Lower lobe of right lung (tissue), 2 donors: ENCODE measurements at regions not wholly inside any gene's neighbourhood (a gene's known extent, or its start where the extent isn't known, plus 50 kb on each side); places are given as distances from the start of the nearest gene placed in this dataset.

Experiments used
- ATAC-seq, 2 donors: fragments of 200-7000 bp; cut with Tn5 transposase; one replicate each; pipeline ENCODE4 v1.9.1; 2020 to 2022; ENCODE audit warnings: mild to moderate bottlenecking in 2 of 2, moderate library complexity in 2 of 2
- DNase-seq: peaks from one replicate; pipeline ENCODE4 v3.0.0-alpha.2; 2020
- H3K27ac ChIP-seq: fragments of 200-600 bp; one replicate; pipeline ENCODE4 v1.8.0; 2022
- H3K27me3 ChIP-seq: fragments of 200-600 bp; one replicate; pipeline ENCODE4 v1.8.0; 2022; ENCODE audit warnings: low read depth
- H3K36me3 ChIP-seq: fragments of 200-600 bp; one replicate; pipeline ENCODE4 v1.8.0; 2022; ENCODE audit warnings: mild to moderate bottlenecking
- H3K4me1 ChIP-seq: fragments of 200-600 bp; one replicate; pipeline ENCODE4 v1.8.0; 2022
- H3K4me3 ChIP-seq: fragments of 200-600 bp; one replicate; pipeline ENCODE4 v1.8.0; 2022; ENCODE audit warnings: mild to moderate bottlenecking
- H3K9me3 ChIP-seq: fragments of 200-600 bp; one replicate; pipeline ENCODE4 v1.8.0; 2022
- CTCF ChIP-seq: fragments of 200-600 bp; IDR thresholded peaks from one replicate; pipeline ENCODE4 v1.8.0; 2022; ENCODE audit warnings: antibody characterized with exemption, mild to moderate bottlenecking
- intact Hi-C: fragments of 100-400 bp; cut with DNase I; formaldehyde crosslinking; loops from one replicate; pipeline ENCODE4 v1.11.0; 2022
- donor health status: DM: no; HTN: yes; CAD: no; lungs with severe emphysema.

GRCh38 chr6:156538875-156539660 lies 238.1 kb upstream of the ARID1B start:
- ATAC-seq, result no peak
- Histone ChIP-seq H3K27ac (no peak overlapping the region), H3K9me3 (no peaks in the 10 kb centered on the region), H3K27me3 (no peaks in the 10 kb centered on the region), H3K4me3 (no peak overlapping the region), H3K4me1 (no peaks in the 10 kb centered on the region), H3K36me3 (no peaks in the 10 kb centered on the region)
- intact Hi-C loops, result no loop called here
- no peak for TF ChIP-seq CTCF
- no peak for DNase-seq

- Histone ChIP-seq H3K27me3 (no peaks in the 10 kb centered on the region), H3K9me3 (no peaks in the 10 kb centered on the region), H3K27ac (no peak overlapping the region), H3K4me1 (no peaks in the 10 kb centered on the region), H3K36me3 (no peaks in the 10 kb centered on the region), H3K4me3 (no peak overlapping the region)
- DNase-seq (no peak), ATAC-seq (no peak)
- intact Hi-C loops, result no loop called here
- no peak for TF ChIP-seq CTCF
These were observed 242.6 kb upstream of the ARID1B start for GRCh38 chr6:156534594-156534993.

GRCh38 chr6:156533872-156534524 lies 243.2 kb upstream of the ARID1B start:
- Histone ChIP-seq H3K4me3 (no peak overlapping the region), H3K36me3 (no peaks in the 10 kb centered on the region), H3K9me3 (no peaks in the 10 kb centered on the region), H3K27me3 (no peaks in the 10 kb centered on the region), H3K4me1 (no peaks in the 10 kb centered on the region), H3K27ac (no peak overlapping the region)
- intact Hi-C loops, result no loop called here
- DNase-seq (no peak), ATAC-seq (no peak)
- TF ChIP-seq CTCF, result no peak

GRCh38 chr6:156526081-156526480 lies 251.1 kb upstream of the ARID1B start:
- Histone ChIP-seq H3K9me3 (no peaks in the 10 kb centered on the region), H3K27ac (no peak overlapping the region), H3K27me3 (no peaks in the 10 kb centered on the region), H3K4me3 (no peak overlapping the region), H3K36me3 (no peaks in the 10 kb centered on the region), H3K4me1 (no peaks in the 10 kb centered on the region)
- ATAC-seq, result no peak
- no peak for TF ChIP-seq CTCF
- DNase-seq, result no peak
- intact Hi-C loops, result no loop called here

- DNase-seq (no peak), ATAC-seq (no peak)
- intact Hi-C loops, result no loop called here
- no peaks in the 10 kb centered on the region for H3K27me3 ChIP-seq
- H3K27ac ChIP-seq, result no peak overlapping the region
- no peaks in the 10 kb centered on the region for H3K4me1 ChIP-seq
- H3K36me3 ChIP-seq, result no peaks in the 10 kb centered on the region
- no peak for TF ChIP-seq CTCF
- H3K4me3 ChIP-seq, result no peak overlapping the region
- no peaks in the 10 kb centered on the region for H3K9me3 ChIP-seq
These were observed 251.6 kb upstream of the ARID1B start for GRCh38 chr6:156525541-156525940.
